ENCODE measurements at regions not wholly inside any gene's neighbourhood (a gene's known extent, or its start where the extent isn't known, plus 50 kb on each side); places are given as distances from the start of the nearest gene placed in this dataset.
"Not testable (repeated sequence)": the region's sequence is repeated elsewhere in the genome, so short reads cannot be mapped to it uniquely, and the experiment has no call there.

DNA sequence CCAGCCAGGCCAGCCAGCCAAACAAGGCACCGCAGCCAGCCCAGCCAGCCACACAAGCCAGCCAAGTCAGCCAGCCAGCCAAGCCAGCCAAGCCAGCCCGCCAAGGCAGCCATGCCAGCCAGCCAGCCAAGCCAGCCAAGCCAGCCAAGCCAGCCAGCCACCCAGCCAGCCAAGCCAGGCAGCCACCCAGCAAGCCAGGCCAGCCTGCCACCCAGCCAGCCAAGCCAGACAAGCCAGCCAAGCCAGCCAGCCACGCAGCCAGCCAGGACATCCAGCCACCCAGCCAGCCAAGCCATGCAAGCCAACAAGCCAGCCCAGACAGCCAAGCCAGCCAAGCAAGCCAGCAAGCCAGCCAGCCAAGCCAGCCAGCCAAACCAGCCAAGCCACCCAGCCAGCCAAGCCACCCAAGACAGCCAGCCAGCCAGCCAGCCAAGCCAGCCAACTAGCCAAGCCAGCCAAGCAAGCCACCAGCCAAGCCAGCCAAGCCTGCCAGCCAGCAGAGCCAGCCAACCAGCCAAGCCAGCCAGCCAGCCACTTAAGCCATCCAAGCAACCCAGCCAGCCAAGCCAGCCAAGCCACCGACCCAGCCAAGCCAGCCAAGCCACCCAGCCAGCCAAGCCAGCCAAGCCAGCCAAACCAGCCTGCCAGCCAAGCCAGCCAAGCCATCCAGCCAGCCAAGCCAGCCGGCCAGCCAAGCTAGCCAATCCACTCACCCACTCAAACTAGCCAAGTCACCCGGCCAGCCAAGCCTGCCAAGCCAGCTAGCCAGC is 341.3 kb upstream of the PLGLB2 start:
- not testable (repeated sequence) for DNase-seq (ENCODE audit: low read depth in 1 of 2, low spot score in 1 of 2)

DNA sequence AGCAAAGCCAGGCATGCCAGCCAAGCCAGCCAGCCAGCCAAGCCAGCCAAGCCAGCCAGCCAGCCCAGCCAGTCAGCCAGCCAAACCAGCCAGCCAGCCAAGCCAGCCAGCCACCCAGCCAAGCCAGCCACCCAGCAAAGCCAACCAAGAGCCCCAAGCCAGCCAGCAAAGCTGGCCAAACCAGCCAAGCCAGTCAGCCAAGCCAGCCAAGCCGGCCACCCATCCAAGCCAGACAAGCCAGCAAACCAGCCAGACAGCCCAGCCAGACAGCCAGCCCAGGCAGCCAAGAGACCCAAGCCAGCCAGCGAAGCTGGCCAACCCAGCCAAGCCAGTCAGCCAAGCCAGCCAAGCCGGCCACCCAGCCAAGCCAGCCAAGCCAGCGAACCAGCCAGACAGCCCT is 338.3 kb upstream of the PLGLB2 start:
- not testable (repeated sequence) for DNase-seq (ENCODE audit: low read depth in 1 of 2, low spot score in 1 of 2)

DNA sequence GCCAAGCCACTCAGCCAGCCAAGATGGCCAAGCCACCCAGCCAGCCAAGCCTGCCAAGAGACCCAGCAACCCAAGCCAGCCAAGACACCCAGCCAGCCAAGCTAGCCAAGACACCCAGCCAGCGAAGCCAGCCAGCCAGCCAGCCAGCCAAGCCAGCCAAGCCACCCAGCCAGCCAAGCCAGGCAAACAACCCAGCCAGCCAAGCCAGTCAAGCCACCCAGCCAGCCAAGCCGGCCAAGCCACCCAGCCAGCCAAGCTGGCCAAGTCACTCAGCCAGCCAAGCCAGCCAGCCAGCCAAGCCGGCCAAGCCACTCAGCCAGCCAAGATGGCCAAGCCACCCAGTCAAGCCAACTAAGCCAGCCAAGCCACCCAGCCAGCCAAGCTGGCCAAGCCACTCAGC is 337.5 kb upstream of the PLGLB2 start:
- not testable (repeated sequence) for DNase-seq (ENCODE audit: low read depth in 1 of 2, low spot score in 1 of 2)

DNA sequence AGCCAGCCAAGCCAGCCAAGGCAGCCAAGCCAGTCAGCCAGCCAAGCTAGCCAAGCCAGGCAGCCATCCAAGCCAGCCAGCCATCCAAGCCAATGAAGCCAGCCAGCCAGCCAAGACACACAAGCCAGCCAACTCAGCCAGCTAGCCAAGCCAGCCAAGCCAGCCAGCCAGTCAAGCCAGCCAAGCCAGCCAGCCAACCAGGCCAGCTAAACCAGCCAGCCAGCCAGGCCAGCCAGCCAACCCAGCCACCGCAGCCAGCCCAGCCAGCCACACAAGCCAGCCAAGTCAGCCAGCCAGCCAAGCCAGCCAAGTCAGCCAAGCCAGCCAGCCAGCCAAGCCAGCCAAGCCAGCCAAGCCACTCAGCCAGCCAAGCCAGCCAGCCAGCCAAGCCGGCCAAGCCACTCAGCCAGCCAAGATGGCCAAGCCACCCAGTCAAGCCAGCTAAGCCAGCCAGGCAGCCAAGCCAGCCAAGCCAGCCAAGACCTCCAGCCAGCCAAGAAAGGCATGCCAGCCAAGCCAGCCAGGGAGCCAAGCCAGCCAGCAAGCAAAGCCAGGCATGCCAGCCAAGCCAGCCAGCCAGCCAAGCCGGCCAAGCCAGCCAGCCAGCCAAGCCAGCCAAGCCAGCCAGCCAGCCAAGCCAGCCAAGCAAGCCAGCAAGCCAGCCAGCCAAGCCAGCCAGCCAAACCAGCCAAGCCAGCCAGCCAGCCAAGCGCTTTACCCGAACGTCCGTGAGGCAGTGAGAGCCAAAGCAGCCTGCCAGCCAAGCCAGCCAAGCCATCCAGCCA is 335.7 kb upstream of the PLGLB2 start:
- DNase-seq (ENCODE audit: low read depth in 1 of 2, low spot score in 1 of 2), result not testable (repeated sequence)

DNA sequence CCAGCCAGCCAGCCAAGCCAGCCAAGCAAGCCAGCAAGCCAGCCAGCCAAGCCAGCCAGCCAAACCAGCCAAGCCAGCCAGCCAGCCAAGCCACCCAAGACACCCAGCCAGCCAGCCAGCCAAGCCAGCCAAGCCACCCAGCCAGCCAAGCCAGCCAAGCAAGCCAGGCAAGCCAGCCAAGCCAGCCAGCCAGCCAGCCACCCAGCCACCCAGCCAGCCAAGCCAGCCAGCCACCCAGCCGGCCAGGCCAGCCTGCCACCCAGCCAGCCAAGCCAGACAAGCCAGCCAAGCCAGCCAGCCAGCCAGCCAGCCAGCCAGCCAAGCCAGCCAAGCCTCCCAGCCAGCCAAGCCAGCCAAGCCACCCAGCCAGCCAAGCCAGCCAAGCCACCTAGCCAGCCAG is 333.6 kb upstream of the PLGLB2 start:
- not testable (repeated sequence) for DNase-seq (ENCODE audit: low read depth in 1 of 2, low spot score in 1 of 2)

DNA sequence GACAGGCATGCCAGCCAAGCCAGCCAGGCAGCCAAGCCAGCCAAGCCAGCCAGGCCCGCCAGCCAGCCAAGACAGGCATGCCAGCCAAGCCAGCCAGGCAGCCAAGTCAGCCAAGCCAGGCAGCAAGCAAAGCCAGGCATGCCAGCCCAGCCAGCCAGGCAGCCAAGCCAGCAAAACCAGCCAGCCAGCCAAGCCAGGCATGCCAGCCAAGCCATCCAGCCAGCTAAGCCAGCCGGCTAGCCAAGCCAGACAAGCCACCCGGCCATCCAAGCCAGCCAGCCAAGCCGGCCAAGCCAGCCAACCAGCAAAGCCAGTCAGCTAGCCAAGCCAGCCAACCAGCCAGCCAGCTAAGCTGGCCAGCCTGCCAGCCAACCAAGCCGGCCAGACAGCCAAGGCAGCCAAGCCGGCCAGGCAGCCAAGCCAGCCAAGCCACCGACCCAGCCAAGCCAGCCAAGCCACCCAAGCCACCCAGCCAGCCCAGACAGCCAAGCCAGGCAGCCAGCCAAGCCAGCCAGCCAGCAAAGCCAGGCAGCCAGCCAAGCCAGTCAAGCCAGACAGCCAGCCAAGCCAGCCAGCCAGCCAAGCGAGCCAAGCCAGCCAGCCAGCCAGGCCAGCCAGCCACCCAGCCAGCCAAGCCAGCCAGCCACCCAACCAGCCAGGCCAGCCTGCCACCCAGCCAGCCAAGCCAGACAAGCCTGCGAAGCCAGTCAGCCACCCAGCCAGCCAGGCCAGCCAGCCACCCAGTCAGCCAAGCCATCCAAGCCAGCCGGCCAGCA is 332.9 kb upstream of the PLGLB2 start:
- not testable (repeated sequence) for DNase-seq (ENCODE audit: low read depth in 1 of 2, low spot score in 1 of 2)

DNA sequence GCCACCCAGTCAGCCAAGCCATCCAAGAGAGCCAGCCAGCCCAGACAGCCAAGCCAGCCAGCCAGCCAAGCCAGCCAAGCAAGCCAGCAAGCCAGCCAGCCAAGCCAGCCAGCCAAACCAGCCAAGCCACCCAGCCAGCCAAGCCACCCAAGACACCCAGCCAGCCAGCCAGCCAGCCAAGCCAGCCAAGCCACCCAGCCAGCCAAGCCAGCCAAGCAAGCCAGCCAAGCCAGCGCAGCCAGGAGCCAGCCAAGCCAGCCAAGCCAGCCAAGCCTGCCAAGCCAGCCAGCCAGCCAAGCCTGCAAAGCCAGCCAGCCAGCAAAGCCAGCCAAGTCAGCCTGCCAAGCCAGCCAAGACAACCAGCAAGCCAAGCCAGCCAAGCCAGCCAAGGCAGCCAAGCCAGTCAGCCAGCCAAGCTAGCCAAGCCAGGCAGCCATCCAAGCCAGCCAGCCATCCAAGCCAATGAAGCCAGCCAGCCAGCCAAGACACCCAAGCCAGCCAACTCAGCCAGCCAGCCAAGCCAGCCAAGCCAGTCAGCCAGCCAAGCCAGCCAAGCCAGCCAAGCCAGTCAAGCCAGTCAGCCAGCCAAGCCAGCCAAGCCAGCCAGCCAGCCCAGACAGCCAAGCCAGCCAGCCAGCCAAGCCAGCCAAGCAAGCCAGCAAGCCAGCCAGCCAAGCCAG is 332.2 kb upstream of the PLGLB2 start:
- not testable (repeated sequence) for DNase-seq (ENCODE audit: low read depth in 1 of 2, low spot score in 1 of 2)

DNA sequence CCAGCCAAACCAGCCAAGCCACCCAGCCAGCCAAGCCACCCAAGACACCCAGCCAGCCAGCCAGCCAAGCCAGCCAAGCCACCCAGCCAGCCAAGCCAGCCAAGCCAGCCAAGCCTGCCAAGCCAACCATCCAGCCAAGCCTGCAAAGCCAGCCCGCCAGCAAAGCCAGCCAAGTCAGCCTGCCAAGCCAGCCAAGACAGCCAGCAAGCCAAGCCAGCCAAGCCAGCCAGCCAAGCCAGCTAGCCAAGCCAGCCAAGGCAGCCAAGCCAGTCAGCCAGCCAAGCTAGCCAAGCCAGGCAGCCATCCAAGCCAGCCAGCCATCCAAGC is 331.7 kb upstream of the PLGLB2 start:
- DNase-seq (ENCODE audit: low read depth in 1 of 2, low spot score in 1 of 2), result not testable (repeated sequence)

DNA sequence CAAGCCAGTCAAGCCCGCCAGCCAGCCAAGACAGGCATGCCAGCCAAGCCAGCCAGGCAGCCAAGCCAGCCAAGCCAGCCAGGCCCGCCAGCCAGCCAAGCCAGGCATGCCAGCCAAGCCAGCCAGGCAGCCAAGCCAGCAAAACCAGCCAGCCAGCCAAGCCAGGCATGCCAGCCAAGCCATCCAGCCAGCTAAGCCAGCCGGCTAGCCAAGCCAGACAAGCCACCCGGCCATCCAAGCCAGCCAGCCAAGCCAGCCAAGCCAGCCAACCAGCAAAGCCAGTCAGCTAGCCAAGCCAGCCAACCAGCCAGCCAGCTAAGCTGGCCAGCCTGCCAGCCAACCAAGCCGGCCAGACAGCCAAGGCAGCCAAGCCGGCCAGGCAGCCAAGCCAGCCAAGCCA is 330.7 kb upstream of the PLGLB2 start:
- not testable (repeated sequence) for DNase-seq (ENCODE audit: low read depth in 1 of 2, low spot score in 1 of 2)

DNA sequence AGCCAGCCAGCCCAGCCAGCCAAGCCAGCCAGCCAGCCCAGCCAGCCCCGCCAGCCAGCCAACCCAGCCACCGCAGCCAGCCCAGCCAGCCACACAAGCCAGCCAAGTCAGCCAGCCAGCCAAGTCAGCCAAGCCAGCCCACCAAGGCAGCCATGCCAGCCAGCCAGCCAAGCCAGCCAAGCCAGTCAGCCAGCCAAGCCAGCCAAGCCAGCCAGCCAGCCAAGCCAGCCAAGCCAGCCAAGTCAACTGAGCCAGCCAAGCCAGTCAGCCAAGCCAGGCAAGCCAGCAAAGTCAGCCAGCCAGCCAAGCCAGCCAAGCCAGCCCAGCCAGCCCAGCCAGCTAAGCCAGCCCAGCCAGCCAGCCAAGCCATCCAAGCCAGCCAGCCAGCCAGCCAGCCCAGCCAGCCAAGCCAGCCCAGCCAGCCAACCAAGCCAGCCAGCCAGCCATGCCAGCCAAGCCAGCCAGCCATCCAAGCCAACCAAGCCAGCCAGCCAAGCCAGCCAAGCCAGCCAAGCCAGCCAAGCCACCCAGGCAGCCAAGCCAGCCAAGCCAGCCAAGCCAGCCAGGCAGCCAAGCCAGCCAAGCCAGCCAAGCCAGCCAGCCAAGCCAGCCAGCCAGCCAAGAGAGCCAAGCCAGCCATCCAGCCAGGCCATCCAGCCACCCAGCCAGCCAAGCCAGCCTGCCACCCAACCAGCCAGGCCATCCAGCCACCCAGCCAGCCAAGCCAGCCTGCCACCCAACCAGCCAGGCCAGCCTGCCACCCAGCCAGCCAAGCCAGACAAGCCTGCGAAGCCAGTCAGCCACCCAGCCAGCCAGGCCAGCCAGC is 329.9 kb upstream of the PLGLB2 start:
- DNase-seq (ENCODE audit: low read depth in 1 of 2, low spot score in 1 of 2), result not testable (repeated sequence)

DNA sequence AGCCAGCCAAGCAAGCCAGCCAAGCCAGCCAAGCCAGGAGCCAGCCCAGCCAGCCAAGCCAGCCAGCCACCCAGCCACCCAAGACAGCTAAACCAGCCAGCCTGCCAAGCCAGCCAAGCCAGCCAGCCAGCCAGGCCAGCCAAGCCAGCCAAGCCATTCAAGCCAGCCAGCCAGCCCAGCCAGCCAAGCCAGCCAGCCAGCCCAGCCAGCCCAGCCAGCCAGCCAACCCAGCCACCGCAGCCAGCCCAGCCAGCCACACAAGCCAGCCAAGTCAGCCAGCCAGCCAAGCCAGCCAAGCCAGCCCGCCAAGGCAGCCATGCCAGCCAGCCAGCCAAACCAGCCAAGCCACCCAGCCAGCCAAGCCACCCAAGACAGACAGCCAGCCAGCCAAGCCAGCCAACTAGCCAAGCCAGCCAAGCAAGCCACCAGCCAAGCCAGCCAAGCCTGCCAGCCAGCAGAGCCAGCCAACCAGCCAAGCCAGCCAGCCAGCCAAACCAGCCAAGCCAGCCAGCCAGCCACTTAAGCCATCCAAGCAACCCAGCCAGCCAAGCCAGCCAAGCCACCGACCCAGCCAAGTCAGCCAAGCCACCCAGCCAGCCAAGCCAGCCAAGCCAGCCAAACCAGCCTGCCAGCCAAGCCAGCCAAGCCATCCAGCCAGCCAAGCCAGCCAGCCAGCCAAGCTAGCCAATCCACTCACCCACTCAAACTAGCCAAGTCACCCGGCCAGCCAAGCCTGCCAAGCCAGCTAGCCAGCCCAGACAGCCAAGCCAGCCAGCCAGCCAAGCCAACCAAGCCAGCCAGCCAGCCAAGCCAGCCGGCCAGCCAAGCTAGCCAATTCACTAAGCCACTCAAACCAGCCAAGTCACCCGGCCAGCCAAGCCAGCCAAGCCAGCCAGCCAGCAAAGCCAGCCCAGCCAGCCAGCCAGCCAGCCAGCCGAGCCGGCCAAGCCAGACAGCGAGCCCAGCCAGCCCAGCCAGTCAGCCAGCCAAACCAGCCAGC is 328.8 kb upstream of the PLGLB2 start:
- DNase-seq (ENCODE audit: low read depth in 1 of 2, low spot score in 1 of 2), result not testable (repeated sequence)

DNA sequence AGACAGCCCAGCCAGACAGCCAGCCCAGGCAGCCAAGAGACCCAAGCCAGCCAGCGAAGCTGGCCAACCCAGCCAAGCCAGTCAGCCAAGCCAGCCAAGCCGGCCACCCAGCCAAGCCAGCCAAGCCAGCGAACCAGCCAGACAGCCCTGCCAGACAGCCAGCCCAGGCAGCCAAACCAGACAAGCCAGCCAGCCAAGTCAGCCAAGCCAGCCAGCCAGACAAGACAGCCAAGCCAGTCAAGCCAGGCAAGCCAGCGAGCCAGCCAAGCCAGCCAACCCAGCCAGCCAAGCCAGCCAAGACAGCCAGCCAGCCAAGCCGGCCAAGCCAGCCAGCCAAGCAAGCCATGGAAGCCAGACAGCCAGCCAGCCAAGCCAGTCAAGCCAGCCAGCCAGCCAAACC is 327.9 kb upstream of the PLGLB2 start:
- not testable (repeated sequence) for DNase-seq (ENCODE audit: low read depth in 1 of 2, low spot score in 1 of 2)

DNA sequence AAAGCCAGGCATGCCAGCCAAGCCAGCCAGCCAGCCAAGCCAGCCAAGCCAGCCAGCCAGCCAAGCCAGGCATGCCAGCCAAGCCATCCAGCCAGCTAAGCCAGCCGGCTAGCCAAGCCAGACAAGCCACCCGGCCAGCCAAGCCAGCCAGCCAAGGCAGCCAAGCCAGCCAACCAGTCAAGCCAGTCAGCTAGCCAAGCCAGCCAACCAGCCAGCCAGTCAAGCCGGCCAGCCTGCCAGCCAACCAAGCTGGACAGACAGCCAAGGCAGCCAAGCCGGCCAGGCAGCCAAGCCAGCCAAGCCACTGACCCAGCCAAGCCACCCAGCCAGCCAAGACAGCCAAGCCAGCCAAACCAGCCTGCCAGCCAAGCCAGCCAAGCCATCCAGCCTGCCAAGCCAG is 326.9 kb upstream of the PLGLB2 start:
- not testable (repeated sequence) for DNase-seq (ENCODE audit: low read depth in 1 of 2, low spot score in 1 of 2)

DNA sequence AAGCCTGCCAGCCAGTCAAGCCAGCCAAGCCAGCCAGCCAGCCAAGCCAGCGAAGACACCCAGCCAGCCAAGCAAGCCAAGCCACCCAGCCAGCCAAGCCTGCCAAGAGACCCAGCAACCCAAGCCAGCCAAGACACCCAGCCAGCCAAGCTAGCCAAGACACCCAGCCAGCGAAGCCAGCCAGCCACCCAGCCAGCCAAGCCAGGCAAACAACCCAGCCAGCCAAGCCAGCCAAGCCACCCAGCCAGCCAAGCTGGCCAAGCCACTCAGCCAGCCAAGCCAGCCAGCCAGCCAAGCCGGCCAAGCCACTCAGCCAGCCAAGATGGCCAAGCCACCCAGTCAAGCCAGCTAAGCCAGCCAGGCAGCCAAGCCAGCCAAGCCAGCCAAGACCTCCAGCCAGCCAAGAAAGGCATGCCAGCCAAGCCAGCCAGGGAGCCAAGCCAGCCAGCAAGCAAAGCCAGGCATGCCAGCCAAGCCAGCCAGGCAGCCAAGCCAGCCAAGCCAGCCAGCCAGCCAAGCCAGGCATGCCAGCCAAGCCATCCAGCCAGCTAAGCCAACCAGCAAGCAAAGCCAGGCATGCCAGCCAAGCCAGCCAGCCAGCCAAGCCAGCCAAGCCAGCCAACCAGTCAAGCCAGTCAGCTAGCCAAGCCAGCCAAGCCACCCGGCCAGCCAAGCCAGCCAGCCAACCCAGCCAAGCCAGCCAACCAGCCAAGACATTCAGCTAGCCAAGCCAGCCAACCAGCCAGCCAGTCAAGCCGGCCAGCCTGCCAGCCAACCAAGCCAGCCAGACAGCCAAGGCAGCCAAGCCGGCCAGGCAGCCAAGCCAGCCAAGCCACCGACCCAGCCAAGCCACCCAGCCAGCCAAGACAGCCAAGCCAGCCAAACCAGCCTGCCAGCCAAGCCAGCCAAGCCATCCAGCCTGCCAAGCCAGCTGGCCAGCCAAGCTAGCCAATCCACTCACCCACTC is 323.8 kb upstream of the PLGLB2 start:
- not testable (repeated sequence) for DNase-seq (ENCODE audit: low read depth in 1 of 2, low spot score in 1 of 2)

DNA sequence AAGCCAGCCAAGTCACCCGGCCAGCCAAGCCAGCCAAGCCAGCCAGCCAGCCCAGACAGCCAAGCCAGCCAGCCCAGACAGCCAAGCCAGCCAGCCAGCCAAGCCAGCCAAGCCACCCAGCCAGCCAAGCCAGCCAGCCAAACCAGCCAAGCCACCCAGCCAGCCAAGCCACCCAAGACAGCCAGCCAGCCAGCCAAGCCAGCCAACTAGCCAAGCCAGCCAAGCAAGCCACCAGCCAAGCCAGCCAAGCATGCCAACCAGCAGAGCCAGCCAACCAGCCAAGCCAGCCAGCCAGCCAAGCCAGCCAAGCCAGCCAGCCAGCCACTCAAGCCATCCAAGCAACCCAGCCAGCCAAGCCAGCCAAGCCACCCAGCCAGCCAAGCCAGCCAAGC is 323.1 kb upstream of the PLGLB2 start:
- not testable (repeated sequence) for DNase-seq (ENCODE audit: low read depth in 1 of 2, low spot score in 1 of 2)

DNA sequence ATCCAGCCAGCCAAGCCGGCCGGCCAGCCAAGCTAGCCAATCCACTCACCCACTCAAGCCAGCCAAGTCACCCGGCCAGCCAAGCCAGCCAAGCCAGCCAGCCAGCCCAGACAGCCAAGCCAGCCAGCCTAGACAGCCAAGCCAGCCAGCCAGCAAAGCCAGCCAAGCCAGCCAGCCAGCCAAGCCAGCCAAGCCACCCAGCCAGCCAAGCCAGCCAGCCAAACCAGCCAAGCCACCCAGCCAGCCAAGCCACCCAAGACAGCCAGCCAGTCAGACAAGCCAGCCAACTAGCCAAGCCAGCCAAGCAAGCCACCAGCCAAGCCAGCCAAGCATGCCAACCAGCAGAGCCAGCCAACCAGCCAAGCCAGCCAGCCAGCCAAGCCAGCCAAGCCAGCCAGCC is 322.7 kb upstream of the PLGLB2 start:
- DNase-seq (ENCODE audit: low read depth in 1 of 2, low spot score in 1 of 2), result not testable (repeated sequence)

DNA sequence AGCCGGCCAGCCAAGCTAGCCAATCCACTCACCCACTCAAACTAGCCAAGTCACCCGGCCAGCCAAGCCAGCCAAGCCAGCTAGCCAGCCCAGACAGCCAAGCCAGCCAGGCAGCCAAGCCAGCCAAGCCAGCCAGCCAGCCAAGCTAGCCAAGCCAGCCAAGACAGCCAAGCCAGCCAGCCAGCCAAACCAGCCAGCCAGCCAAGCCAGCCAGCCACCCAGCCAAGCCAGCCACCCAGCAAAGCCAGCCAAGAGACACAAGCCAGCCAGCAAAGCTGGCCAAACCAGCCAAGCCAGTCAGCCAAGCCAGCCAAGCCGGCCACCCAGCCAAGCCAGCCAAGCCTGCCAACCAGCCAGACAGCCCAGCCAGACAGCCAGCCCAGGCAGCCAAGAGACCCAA is 322.2 kb upstream of the PLGLB2 start:
- not testable (repeated sequence) for DNase-seq (ENCODE audit: low read depth in 1 of 2, low spot score in 1 of 2)

Measured in activated T-helper 1 cell treated with anti-CD3 and anti-CD28 coated beads, Interleukin-2, amount 50 U/mL, for 16 hours (primary cell).